ENCODE measurements at regions not wholly inside any gene's neighbourhood (a gene's known extent, or its start where the extent isn't known, plus 50 kb on each side); places are given as distances from the start of the nearest gene placed in this dataset.
A peak's percentile ranks its signal among the peaks of the same experiment; 100 is the strongest.
"Not testable (repeated sequence)": the region's sequence is repeated elsewhere in the genome, so short reads cannot be mapped to it uniquely, and the experiment has no call there.

DNA sequence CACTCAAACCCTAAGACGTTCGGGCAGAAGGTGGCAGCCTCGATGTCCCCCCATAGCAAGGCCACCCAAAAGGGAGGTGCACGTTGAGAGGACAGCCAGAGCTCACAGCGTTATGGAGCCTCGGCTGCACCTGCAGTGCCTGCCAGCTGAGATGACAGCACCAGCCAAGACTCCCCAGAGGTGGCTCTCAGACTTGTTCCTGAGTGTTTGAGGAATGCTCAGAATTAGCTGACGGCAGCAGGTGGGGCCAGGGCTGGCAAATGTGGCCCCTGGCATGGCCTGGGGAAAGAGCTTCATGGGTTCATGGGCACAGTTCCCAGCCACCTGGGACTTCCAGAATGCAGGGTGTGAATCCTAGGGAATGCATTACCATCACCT lies 177.8 kb downstream of the KLF13 start:
- H3K4me1 ChIP-seq: no peaks in the 10 kb centered on the region
- TF ChIP-seq KDM1A (IDR thresholded peaks at IDR 0.05; ENCODE audit: low read depth) (no peak), CBX8 (IDR thresholded peaks at IDR 0.05) (no peak), JUN (IDR thresholded peaks at IDR 0.05) (no peak), CHD2 (IDR thresholded peaks at IDR 0.05; ENCODE audit: low read length, partially characterized antibody) (no peak), EHF (CRISPR knock-in tag; IDR thresholded peaks at IDR 0.05) (no peak), RNF2 (IDR thresholded peaks at IDR 0.05; ENCODE audit: borderline replicate concordance, low read depth) (no peak), HEYL (CRISPR knock-in tag; IDR thresholded peaks at IDR 0.05) (no peak), POLR2A (IDR thresholded peaks at IDR 0.05; ENCODE audit: low read length) (no peak), ZC3H11A (IDR thresholded peaks at IDR 0.05) (no peak), NPAS2 (CRISPR knock-in tag; IDR thresholded peaks at IDR 0.05; ENCODE audit: borderline replicate concordance) (no peak), ZNF302 (CRISPR knock-in tag; IDR thresholded peaks at IDR 0.05) (no peak), ZSCAN20 (CRISPR knock-in tag; IDR thresholded peaks at IDR 0.05) (no peak), CEBPB (IDR thresholded peaks at IDR 0.05) (no peak), JUNB (IDR thresholded peaks at IDR 0.05) (no peak), HOXA7 (CRISPR knock-in tag; IDR thresholded peaks at IDR 0.05) (no peak), BHLHE40 (IDR thresholded peaks at IDR 0.05; ENCODE audit: low read depth, low read length) (no peak), EP300 (IDR thresholded peaks at IDR 0.05) (no peak)
- TF ChIP-seq, protein P1, sequence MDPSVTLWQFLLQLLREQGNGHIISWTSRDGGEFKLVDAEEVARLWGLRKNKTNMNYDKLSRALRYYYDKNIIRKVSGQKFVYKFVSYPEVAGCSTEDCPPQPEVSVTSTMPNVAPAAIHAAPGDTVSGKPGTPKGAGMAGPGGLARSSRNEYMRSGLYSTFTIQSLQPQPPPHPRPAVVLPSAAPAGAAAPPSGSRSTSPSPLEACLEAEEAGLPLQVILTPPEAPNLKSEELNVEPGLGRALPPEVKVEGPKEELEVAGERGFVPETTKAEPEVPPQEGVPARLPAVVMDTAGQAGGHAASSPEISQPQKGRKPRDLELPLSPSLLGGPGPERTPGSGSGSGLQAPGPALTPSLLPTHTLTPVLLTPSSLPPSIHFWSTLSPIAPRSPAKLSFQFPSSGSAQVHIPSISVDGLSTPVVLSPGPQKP (IDR thresholded peaks at IDR 0.05; ENCODE audit: low read depth, low read length): no peak
- TF ChIP-seq, protein P2, sequence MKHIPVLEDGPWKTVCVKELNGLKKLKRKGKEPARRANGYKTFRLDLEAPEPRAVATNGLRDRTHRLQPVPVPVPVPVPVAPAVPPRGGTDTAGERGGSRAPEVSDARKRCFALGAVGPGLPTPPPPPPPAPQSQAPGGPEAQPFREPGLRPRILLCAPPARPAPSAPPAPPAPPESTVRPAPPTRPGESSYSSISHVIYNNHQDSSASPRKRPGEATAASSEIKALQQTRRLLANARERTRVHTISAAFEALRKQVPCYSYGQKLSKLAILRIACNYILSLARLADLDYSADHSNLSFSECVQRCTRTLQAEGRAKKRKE (CRISPR knock-in tag; IDR thresholded peaks at IDR 0.05; ENCODE audit: low read depth): no peak
- TF ChIP-seq, protein P3, sequence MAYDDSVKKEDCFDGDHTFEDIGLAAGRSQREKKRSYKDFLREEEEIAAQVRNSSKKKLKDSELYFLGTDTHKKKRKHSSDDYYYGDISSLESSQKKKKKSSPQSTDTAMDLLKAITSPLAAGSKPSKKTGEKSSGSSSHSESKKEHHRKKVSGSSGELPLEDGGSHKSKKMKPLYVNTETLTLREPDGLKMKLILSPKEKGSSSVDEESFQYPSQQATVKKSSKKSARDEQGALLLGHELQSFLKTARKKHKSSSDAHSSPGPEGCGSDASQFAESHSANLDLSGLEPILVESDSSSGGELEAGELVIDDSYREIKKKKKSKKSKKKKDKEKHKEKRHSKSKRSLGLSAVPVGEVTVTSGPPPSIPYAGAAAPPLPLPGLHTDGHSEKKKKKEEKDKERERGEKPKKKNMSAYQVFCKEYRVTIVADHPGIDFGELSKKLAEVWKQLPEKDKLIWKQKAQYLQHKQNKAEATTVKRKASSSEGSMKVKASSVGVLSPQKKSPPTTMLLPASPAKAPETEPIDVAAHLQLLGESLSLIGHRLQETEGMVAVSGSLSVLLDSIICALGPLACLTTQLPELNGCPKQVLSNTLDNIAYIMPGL (CRISPR knock-in tag; IDR thresholded peaks at IDR 0.05; ENCODE audit: borderline replicate concordance): no peak
- no peak for FAIRE-seq
- peak; percentile 21 to 30; a peak in 1 of 6 replicates for ATAC-seq
- POLR2A ChIA-PET: interaction anchor here (0.7 kb wide), 1 partner anchor 64 kb away, joined by 4 read pairs; no protein-coding TSS in a partner anchor
- 21% methylated on average over 7 of the region's 7 CpGs for WGBS (ENCODE audit: missing lambda C conversion rate)
- H3K27ac ChIP-seq: no peak overlapping the region
- H3K4me2 ChIP-seq: no peak overlapping the region
- CTCF ChIA-PET: interaction anchor here (5.4 kb wide), 1 partner anchor 15 kb away, joined by 37 read pairs; no protein-coding TSS in a partner anchor
- no peak for DNase-seq (ENCODE audit: low read depth in 1 of 2, low spot score in 1 of 2)
- H3K9me3 ChIP-seq: no peaks in the 10 kb centered on the region
- no peak overlapping the region for H3K4me3 ChIP-seq

DNA sequence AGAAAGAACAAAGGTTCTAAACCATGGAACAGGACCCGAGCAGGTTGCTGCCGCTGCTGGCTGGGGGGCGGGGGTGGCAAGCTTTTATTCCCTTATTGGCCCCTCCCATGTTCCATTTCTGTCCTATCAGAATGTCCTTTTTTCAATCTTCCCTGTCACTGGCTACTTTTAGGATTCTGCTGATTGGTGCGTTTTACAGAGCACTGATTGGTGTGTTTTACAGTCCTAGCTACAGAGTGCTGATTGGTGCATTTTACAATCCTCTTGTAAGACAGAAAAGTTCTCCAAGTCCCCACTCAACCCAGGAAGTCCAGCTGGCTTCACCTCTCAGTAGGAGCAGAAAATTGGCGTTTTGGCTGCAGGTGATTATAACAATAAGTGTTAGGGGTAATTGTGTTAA lies 180.9 kb downstream of the KLF13 start:
- H3K4me1 ChIP-seq; H3K4me2 ChIP-seq; DNase-seq (ENCODE audit: low read depth in 1 of 2, low spot score in 1 of 2); H3K27ac ChIP-seq; ATAC-seq; POLR2A ChIA-PET; H3K9me3 ChIP-seq; H3K4me3 ChIP-seq: not testable (repeated sequence)
- peak; percentile 86 for TF ChIP-seq MAFK (IDR thresholded peaks at IDR 0.05; ENCODE audit: partially characterized antibody)
- 51% methylated on average over 5 of the region's 5 CpGs for WGBS (ENCODE audit: missing lambda C conversion rate)
- CTCF ChIA-PET: interaction anchor here (5.4 kb wide), 1 partner anchor 19 kb away, joined by 37 read pairs; no protein-coding TSS in a partner anchor
- FAIRE-seq: peak; percentile 54

DNA sequence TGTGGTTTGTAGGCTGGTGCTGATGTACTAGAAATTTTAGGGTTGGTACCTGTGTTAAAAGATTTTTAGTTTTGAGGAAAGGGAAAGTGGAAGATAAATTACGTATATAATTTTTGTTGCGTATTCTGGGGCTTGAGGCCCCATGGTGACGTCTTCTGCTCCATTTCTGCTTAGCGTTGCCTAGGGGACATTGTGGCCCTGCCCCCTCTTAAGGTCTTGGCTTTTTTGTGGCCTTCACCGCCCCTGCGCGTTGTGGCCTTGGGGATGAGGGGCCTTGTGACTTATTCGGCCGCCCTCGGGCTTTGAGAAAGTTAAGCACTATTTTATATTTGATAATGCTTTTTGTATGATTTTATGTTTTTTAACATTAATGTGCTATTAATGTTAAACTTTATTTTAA lies 182.0 kb downstream of the KLF13 start:
- FAIRE-seq (no peak), ATAC-seq (no peak), DNase-seq (ENCODE audit: low read depth in 1 of 2, low spot score in 1 of 2) (no peak)
- H3K4me1 ChIP-seq: no peaks in the 10 kb centered on the region
- 85% methylated on average over 10 of the region's 10 CpGs for WGBS (ENCODE audit: missing lambda C conversion rate)
- no peak overlapping the region for H3K4me2 ChIP-seq
- CTCF ChIA-PET: interaction anchor here (5.4 kb wide), 1 partner anchor 20 kb away, joined by 37 read pairs; no protein-coding TSS in a partner anchor
- H3K4me3 ChIP-seq: no peak overlapping the region
- TF ChIP-seq SREBF2 (IDR thresholded peaks at IDR 0.05) (no peak), KDM1A (IDR thresholded peaks at IDR 0.05; ENCODE audit: low read depth) (no peak), MAX (IDR thresholded peaks at IDR 0.05) (no peak), HOXB5 (CRISPR knock-in tag; IDR thresholded peaks at IDR 0.05) (no peak), HOXA7 (CRISPR knock-in tag; IDR thresholded peaks at IDR 0.05) (no peak), ZFP36 (IDR thresholded peaks at IDR 0.05; ENCODE audit: borderline replicate concordance, partially characterized antibody) (no peak), CBX8 (IDR thresholded peaks at IDR 0.05) (no peak), ZC3H11A (IDR thresholded peaks at IDR 0.05) (no peak), POLR2A (IDR thresholded peaks at IDR 0.05; ENCODE audit: low read length) (no peak), NPAS2 (CRISPR knock-in tag; IDR thresholded peaks at IDR 0.05; ENCODE audit: borderline replicate concordance) (no peak)
- H3K27ac ChIP-seq: no peak overlapping the region
- POLR2A ChIA-PET: no interaction called here
- 0 out of 3 replicates have a peak, but pooled peaks cover 4% of the 10 kb centered on the region for H3K9me3 ChIP-seq

All from A549 (cell line).